ENCODE measurements at regions not wholly inside any gene's neighbourhood (a gene's known extent, or its start where the extent isn't known, plus 50 kb on each side); places are given as distances from the start of the nearest gene placed in this dataset.

GRCh38 chr1:102821707-102822106 is 286.6 kb downstream of the COL11A1 start:
- H3K4me3 Mint-ChIP-seq (ENCODE audit: low read depth), result no peak overlapping the region
- no peaks in the 10 kb centered on the region for H3K4me1 Mint-ChIP-seq (ENCODE audit: low read depth)
- no peak for TF ChIP-seq CTCF (IDR thresholded peaks at IDR 0.05; ENCODE audit: unreplicated experiment)
- no peaks in the 10 kb centered on the region for H3K36me3 Mint-ChIP-seq (ENCODE audit: insufficient read depth)
- no peak for DNase-seq (ENCODE audit: low spot score, unreplicated experiment)
- H3K27me3 Mint-ChIP-seq, result no peaks in the 10 kb centered on the region
- no peak overlapping the region for H3K27ac Mint-ChIP-seq
- no peaks in the 10 kb centered on the region for H3K9me3 Mint-ChIP-seq (ENCODE audit: low read depth)

- no peak for DNase-seq (ENCODE audit: low spot score, unreplicated experiment)
- Mint-ChIP-seq H3K9me3 (ENCODE audit: low read depth) (no peaks in the 10 kb centered on the region), H3K4me1 (ENCODE audit: low read depth) (no peaks in the 10 kb centered on the region), H3K27ac (no peak overlapping the region), H3K4me3 (ENCODE audit: low read depth) (no peak overlapping the region), H3K27me3 (no peaks in the 10 kb centered on the region), H3K36me3 (ENCODE audit: insufficient read depth) (no peaks in the 10 kb centered on the region)
- no peak for TF ChIP-seq CTCF (IDR thresholded peaks at IDR 0.05; ENCODE audit: unreplicated experiment)
Observed at GRCh38 chr1:102800406-102800805, 307.9 kb downstream of the COL11A1 start.

- H3K27me3 Mint-ChIP-seq, result no peaks in the 10 kb centered on the region
- no peak overlapping the region for H3K4me3 Mint-ChIP-seq (ENCODE audit: low read depth)
- H3K36me3 Mint-ChIP-seq (ENCODE audit: insufficient read depth), result no peaks in the 10 kb centered on the region
- no peak for TF ChIP-seq CTCF (IDR thresholded peaks at IDR 0.05; ENCODE audit: unreplicated experiment)
- no peaks in the 10 kb centered on the region for H3K4me1 Mint-ChIP-seq (ENCODE audit: low read depth)
- no peak overlapping the region for H3K27ac Mint-ChIP-seq
- DNase-seq (ENCODE audit: low spot score, unreplicated experiment), result no peak
- no peaks in the 10 kb centered on the region for H3K9me3 Mint-ChIP-seq (ENCODE audit: low read depth)
Observed at GRCh38 chr1:102799496-102799895, 308.8 kb downstream of the COL11A1 start.

- no peak overlapping the region for H3K4me3 Mint-ChIP-seq (ENCODE audit: low read depth)
- DNase-seq (ENCODE audit: low spot score, unreplicated experiment), result no peak
- H3K27ac Mint-ChIP-seq, result no peak overlapping the region
- H3K9me3 Mint-ChIP-seq (ENCODE audit: low read depth), result no peaks in the 10 kb centered on the region
- no peaks in the 10 kb centered on the region for H3K27me3 Mint-ChIP-seq
- H3K4me1 Mint-ChIP-seq (ENCODE audit: low read depth), result no peaks in the 10 kb centered on the region
- TF ChIP-seq CTCF (IDR thresholded peaks at IDR 0.05; ENCODE audit: unreplicated experiment), result no peak
- no peaks in the 10 kb centered on the region for H3K36me3 Mint-ChIP-seq (ENCODE audit: insufficient read depth)
Observed at GRCh38 chr1:102798718-102799117, 309.6 kb downstream of the COL11A1 start.

- H3K4me1 Mint-ChIP-seq (ENCODE audit: low read depth), result no peaks in the 10 kb centered on the region
- H3K27ac Mint-ChIP-seq, result no peak overlapping the region
- no peak for TF ChIP-seq CTCF (IDR thresholded peaks at IDR 0.05; ENCODE audit: unreplicated experiment)
- DNase-seq (ENCODE audit: low spot score, unreplicated experiment), result no peak
- H3K4me3 Mint-ChIP-seq (ENCODE audit: low read depth), result no peak overlapping the region
- no peaks in the 10 kb centered on the region for H3K9me3 Mint-ChIP-seq (ENCODE audit: low read depth)
- no peaks in the 10 kb centered on the region for H3K36me3 Mint-ChIP-seq (ENCODE audit: insufficient read depth)
- H3K27me3 Mint-ChIP-seq, result no peaks in the 10 kb centered on the region
Observed at GRCh38 chr1:102796429-102796828, 311.9 kb downstream of the COL11A1 start.

Data from progenitor cell of endocrine pancreas (in vitro differentiated cells).